ENCODE measurements at regions not wholly inside any gene's neighbourhood (a gene's known extent, or its start where the extent isn't known, plus 50 kb on each side); places are given as distances from the start of the nearest gene placed in this dataset.

- no peak for TF ChIP-seq CTCF (IDR thresholded peaks at IDR 0.05; ENCODE audit: extremely low read depth, low read depth, low read length)
- Histone ChIP-seq H3K4me2 (ENCODE audit: insufficient read depth, low read length) (no peak overlapping the region), H3K36me3 (ENCODE audit: insufficient read depth, low read length) (no peaks in the 10 kb centered on the region), H4K20me1 (ENCODE audit: insufficient read depth, low read length) (no peaks in the 10 kb centered on the region), H3K79me2 (ENCODE audit: insufficient read depth, low read length) (no peaks in the 10 kb centered on the region), H3K4me1 (ENCODE audit: insufficient read depth, low read length) (no peaks in the 10 kb centered on the region), H3K27me3 (ENCODE audit: insufficient read depth, low read length) (no peaks in the 10 kb centered on the region), H3K27ac (ENCODE audit: low read depth, low read length) (no peak overlapping the region), H3K4me3 (ENCODE audit: insufficient read depth, low read length) (no peak overlapping the region), H3K9me3 (ENCODE audit: low read depth, low read length) (peaks cover 2% of the 10 kb centered on the region), H2AFZ (ENCODE audit: low read length) (no peak overlapping the region)
- no peak for DNase-seq (ENCODE audit: insufficient read length, low spot score, missing footprints)
Measured at GRCh38 chr3:95462161-95462560, 1352.2 kb upstream of the EPHA6 start.

GRCh38 chr3:95464346-95464745, 1350.0 kb upstream of the EPHA6 start:
- peaks cover 2% of the 10 kb centered on the region for H3K9me3 ChIP-seq (ENCODE audit: low read depth, low read length)
- no peaks in the 10 kb centered on the region for H3K27me3 ChIP-seq (ENCODE audit: insufficient read depth, low read length)
- H4K20me1 ChIP-seq (ENCODE audit: insufficient read depth, low read length), result no peaks in the 10 kb centered on the region
- no peak for TF ChIP-seq CTCF (IDR thresholded peaks at IDR 0.05; ENCODE audit: extremely low read depth, low read depth, low read length)
- H3K4me3 ChIP-seq (ENCODE audit: insufficient read depth, low read length), result no peak overlapping the region
- no peaks in the 10 kb centered on the region for H3K36me3 ChIP-seq (ENCODE audit: insufficient read depth, low read length)
- no peak overlapping the region for H2AFZ ChIP-seq (ENCODE audit: low read length)
- no peak overlapping the region for H3K4me2 ChIP-seq (ENCODE audit: insufficient read depth, low read length)
- H3K27ac ChIP-seq (ENCODE audit: low read depth, low read length), result no peak overlapping the region
- H3K4me1 ChIP-seq (ENCODE audit: insufficient read depth, low read length), result no peaks in the 10 kb centered on the region
- no peak for DNase-seq (ENCODE audit: insufficient read length, low spot score, missing footprints)
- H3K79me2 ChIP-seq (ENCODE audit: insufficient read depth, low read length), result no peaks in the 10 kb centered on the region

DNA sequence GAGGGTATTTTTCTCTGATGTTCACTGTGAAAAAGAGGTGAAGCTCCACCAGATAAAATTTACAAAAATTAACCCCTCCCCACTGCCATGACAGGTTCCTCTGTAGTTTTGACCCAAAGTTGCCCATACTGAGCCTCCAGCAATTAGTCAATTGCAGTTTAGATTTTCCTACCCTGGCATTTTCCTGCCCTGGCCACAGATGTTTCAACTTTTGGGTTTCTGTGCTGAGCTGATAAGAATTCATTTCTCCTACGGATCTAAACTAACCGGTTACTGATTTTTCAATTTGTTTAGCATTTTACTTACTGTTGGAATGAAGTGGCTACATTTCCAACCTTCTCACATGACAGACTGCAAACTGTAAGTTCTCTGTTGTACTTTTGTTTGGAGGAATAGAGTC, 1346.1 kb upstream of the EPHA6 start:
- DNase-seq (ENCODE audit: insufficient read length, low spot score, missing footprints), result no peak
- Histone ChIP-seq H3K4me1 (ENCODE audit: insufficient read depth, low read length) (no peaks in the 10 kb centered on the region), H3K36me3 (ENCODE audit: insufficient read depth, low read length) (no peaks in the 10 kb centered on the region), H3K27me3 (ENCODE audit: insufficient read depth, low read length) (no peaks in the 10 kb centered on the region), H3K4me2 (ENCODE audit: insufficient read depth, low read length) (no peak overlapping the region), H3K4me3 (ENCODE audit: insufficient read depth, low read length) (no peak overlapping the region), H2AFZ (ENCODE audit: low read length) (no peak overlapping the region), H3K79me2 (ENCODE audit: insufficient read depth, low read length) (no peaks in the 10 kb centered on the region), H4K20me1 (ENCODE audit: insufficient read depth, low read length) (no peaks in the 10 kb centered on the region), H3K27ac (ENCODE audit: low read depth, low read length) (no peak overlapping the region), H3K9me3 (ENCODE audit: low read depth, low read length) (no peaks in the 10 kb centered on the region)
- no peak for TF ChIP-seq CTCF (IDR thresholded peaks at IDR 0.05; ENCODE audit: extremely low read depth, low read depth, low read length)

GRCh38 chr3:95474338-95474737, 1340.1 kb upstream of the EPHA6 start:
- Histone ChIP-seq H3K4me3 (ENCODE audit: insufficient read depth, low read length) (no peak overlapping the region), H3K27ac (ENCODE audit: low read depth, low read length) (no peak overlapping the region), H3K36me3 (ENCODE audit: insufficient read depth, low read length) (no peaks in the 10 kb centered on the region), H4K20me1 (ENCODE audit: insufficient read depth, low read length) (no peaks in the 10 kb centered on the region), H3K27me3 (ENCODE audit: insufficient read depth, low read length) (no peaks in the 10 kb centered on the region), H3K79me2 (ENCODE audit: insufficient read depth, low read length) (no peaks in the 10 kb centered on the region), H2AFZ (ENCODE audit: low read length) (no peak overlapping the region), H3K9me3 (ENCODE audit: low read depth, low read length) (peaks cover 3% of the 10 kb centered on the region), H3K4me1 (ENCODE audit: insufficient read depth, low read length) (no peaks in the 10 kb centered on the region), H3K4me2 (ENCODE audit: insufficient read depth, low read length) (no peak overlapping the region)
- TF ChIP-seq CTCF (IDR thresholded peaks at IDR 0.05; ENCODE audit: extremely low read depth, low read depth, low read length), result no peak
- DNase-seq (ENCODE audit: insufficient read length, low spot score, missing footprints), result no peak

All from osteoblast (primary cell).